ENCODE measurements at regions not wholly inside any gene's neighbourhood (a gene's known extent, or its start where the extent isn't known, plus 50 kb on each side); places are given as distances from the start of the nearest gene placed in this dataset.
"Not testable (repeated sequence)": the region's sequence is repeated elsewhere in the genome, so short reads cannot be mapped to it uniquely, and the experiment has no call there.

GRCh38 chrX:123085311-123085940 is 98.7 kb upstream of the GRIA3 start:
- no peak for DNase-seq (ENCODE audit: low read depth in 2 of 2)

- no peak for DNase-seq (ENCODE audit: low read depth in 2 of 2)
These were observed 97.3 kb upstream of the GRIA3 start for GRCh38 chrX:123086768-123087167.

- DNase-seq (ENCODE audit: low read depth in 2 of 2): no peak
These were observed 96.8 kb upstream of the GRIA3 start for GRCh38 chrX:123087326-123087725.

- DNase-seq (ENCODE audit: low read depth in 2 of 2): no peak
These were observed 95.7 kb upstream of the GRIA3 start for GRCh38 chrX:123088331-123088730.

- DNase-seq (ENCODE audit: low read depth in 2 of 2): no peak
These were observed 95.1 kb upstream of the GRIA3 start for GRCh38 chrX:123088930-123089329.

- no peak for DNase-seq (ENCODE audit: low read depth in 2 of 2)
These were observed 90.3 kb upstream of the GRIA3 start for GRCh38 chrX:123093792-123094191.

GRCh38 chrX:123108513-123109427 is 75.3 kb upstream of the GRIA3 start:
- no peak for DNase-seq (ENCODE audit: low read depth in 2 of 2)

- DNase-seq (ENCODE audit: low read depth in 2 of 2): no peak
These were observed 62.8 kb upstream of the GRIA3 start for GRCh38 chrX:123121241-123121640.

- not testable (repeated sequence) for DNase-seq (ENCODE audit: low read depth in 2 of 2)
These were observed 54.3 kb upstream of the GRIA3 start for GRCh38 chrX:123129805-123130204.

Data from stimulated activated CD4-positive, alpha-beta T cell treated with anti-CD3 and anti-CD28 coated beads, Interleukin-1b, Interleukin-23, amount 100 ng/mL, for 4 hours (primary cell).